Gastroesophageal sphincter (tissue), 4 donors: ENCODE measurements at regions not wholly inside any gene's neighbourhood (a gene's known extent, or its start where the extent isn't known, plus 50 kb on each side); places are given as distances from the start of the nearest gene placed in this dataset.

Experiments
- ATAC-seq: fragments of 150-250 bp; one replicate; pipeline ENCODE4 v1.9.1; 2016; ENCODE audit warnings: mild to moderate bottlenecking, moderate library complexity
- H3K27ac ChIP-seq, 4 donors: fragments of 200-600 bp; sonication (generic) in 3 of 4; 1 replicate in 3 of 4; 2 replicates in 1 of 4; pipeline ENCODE4 v1.5.1; 2016 to 2019
- H3K27me3 ChIP-seq: fragments of 200-600 bp; sonication (generic); one replicate; pipeline ENCODE4 v1.5.1; 2019
- H3K36me3 ChIP-seq, 2 donors: fragments of 200-600 bp; sonication (generic); one replicate each; pipeline ENCODE4 v1.5.1; 2019; ENCODE audit warnings: control low read depth in 1 of 2
- H3K4me1 ChIP-seq, 3 donors: fragments of 200-600 bp; sonication (generic); 1 replicate in 2 of 3; 2 replicates in 1 of 3; pipeline ENCODE4 v1.5.1; 2016 to 2019; ENCODE audit warnings: control low read depth in 2 of 3
- H3K4me3 ChIP-seq, 2 donors: fragments of 200-600 bp; sonication (generic); one replicate each; pipeline ENCODE4 v1.5.1; 2019; ENCODE audit warnings: mild to moderate bottlenecking in 1 of 2, moderate library complexity in 1 of 2
- H3K9me3 ChIP-seq, 3 donors: fragments of 200-600 bp; sonication (generic); one replicate each; pipeline ENCODE4 v1.5.1; 2017 to 2019; ENCODE audit warnings: control low read depth in 2 of 3
- CTCF ChIP-seq, 4 experiments: fragments of 200-600 bp in 2 of 4; fragments of 450-650 bp in 2 of 4; sonication (generic) in 1 of 4; IDR thresholded peaks; one replicate each; pipeline ENCODE4 v1.5.1; 2017 to 2019; ENCODE audit warnings: antibody characterized with exemption in 4 of 4, mild to moderate bottlenecking in 2 of 4, moderate library complexity in 2 of 4
- EP300 ChIP-seq: sonication (generic); formaldehyde crosslinking; IDR thresholded peaks from one replicate; pipeline ENCODE4 v1.6.1; 2017; ENCODE audit warnings: antibody characterized with exemption, mild to moderate bottlenecking
- POLR2A ChIP-seq, 2 donors: fragments of 450-650 bp; IDR thresholded peaks; one replicate each; pipeline ENCODE4 v1.6.1; 2017; ENCODE audit warnings: antibody characterized with exemption in 2 of 2, mild to moderate bottlenecking in 2 of 2, moderate library complexity in 1 of 2
- POLR2AphosphoS5 ChIP-seq: sonication (generic); formaldehyde crosslinking; IDR thresholded peaks from one replicate; pipeline ENCODE4 v1.6.1; 2017; ENCODE audit warnings: antibody characterized with exemption
- WGBS, 2 donors: methylation state at CpG; one replicate each; pipeline ENCODE4 v1.1.5; 2018; ENCODE audit warnings: low coverage in 1 of 2; 5-methylcytosine and 5-hydroxymethylcytosine counted together

GRCh38 chrX:63855896-63856295 lies 70.9 kb upstream of the ARHGEF9 start:
- Histone ChIP-seq H3K9me3 (no peaks in the 10 kb centered on the region), H3K4me1 (no peaks in the 10 kb centered on the region), H3K27ac (no peak overlapping the region), H3K27me3 (no peaks in the 10 kb centered on the region), H3K4me3 (no peak overlapping the region), H3K36me3 (no peaks in the 10 kb centered on the region)
- TF ChIP-seq EP300 (no peak), POLR2AphosphoS5 (no peak), POLR2A (IDR thresholded peaks at IDR 0.05) (no peak), CTCF (IDR thresholded peaks at IDR 0.05) (no peak)
- ATAC-seq, result no peak

- H3K9me3 ChIP-seq, result no peaks in the 10 kb centered on the region
- no peak overlapping the region for H3K27ac ChIP-seq
- H3K4me1 ChIP-seq, result no peaks in the 10 kb centered on the region
- ATAC-seq, result no peak
- TF ChIP-seq POLR2A (IDR thresholded peaks at IDR 0.05) (no peak), CTCF (IDR thresholded peaks at IDR 0.05) (no peak), EP300 (no peak), POLR2AphosphoS5 (no peak)
- no peak overlapping the region for H3K4me3 ChIP-seq
- 73 to 83% methylated on average over 2 to 4 of the region's 4 CpGs for WGBS, 2 donors
- no peaks in the 10 kb centered on the region for H3K36me3 ChIP-seq
- no peaks in the 10 kb centered on the region for H3K27me3 ChIP-seq
Measured at GRCh38 chrX:63835361-63835760, 50.3 kb upstream of the ARHGEF9 start.
